Amniotic epithelial cell (primary cell): ENCODE measurements at regions not wholly inside any gene's neighbourhood (a gene's known extent, or its start where the extent isn't known, plus 50 kb on each side); places are given as distances from the start of the nearest gene placed in this dataset.

ENCODE experiments used
- DNase-seq: peaks from one replicate; pipeline ENCODE4 v3.0.0-alpha.2; 2010; ENCODE audit warnings: low read depth

GRCh38 chr18:72360634-72361033 is 183.5 kb downstream of the CBLN2 start:
- DNase-seq: no peak

- DNase-seq: no peak
Measured at GRCh38 chr18:72342933-72343332, 201.2 kb downstream of the CBLN2 start.

GRCh38 chr18:72339976-72340375 is 204.2 kb downstream of the CBLN2 start:
- no peak for DNase-seq

- DNase-seq: no peak
Measured at GRCh38 chr18:72336786-72337185, 207.4 kb downstream of the CBLN2 start.

- DNase-seq: no peak
Measured at GRCh38 chr18:72329533-72329932, 214.6 kb downstream of the CBLN2 start.

GRCh38 chr18:72325307-72325706 is 218.8 kb downstream of the CBLN2 start:
- no peak for DNase-seq

- no peak for DNase-seq
Measured at GRCh38 chr18:72324677-72325076, 219.5 kb downstream of the CBLN2 start.

- no peak for DNase-seq
Measured at GRCh38 chr18:72316497-72316896, 227.6 kb downstream of the CBLN2 start.

- no peak for DNase-seq
Measured at GRCh38 chr18:72283148-72283925, 260.8 kb downstream of the CBLN2 start.

- DNase-seq: no peak
Measured at GRCh38 chr18:72273025-72273424, 271.1 kb downstream of the CBLN2 start.

GRCh38 chr18:72261590-72261989 is 282.6 kb downstream of the CBLN2 start:
- no peak for DNase-seq

- no peak for DNase-seq
Measured at GRCh38 chr18:72246076-72246475, 298.1 kb downstream of the CBLN2 start.

- DNase-seq: no peak
Measured at GRCh38 chr18:72235422-72235821, 308.7 kb downstream of the CBLN2 start.

GRCh38 chr18:72233106-72233505 is 311.0 kb downstream of the CBLN2 start:
- no peak for DNase-seq

GRCh38 chr18:72232644-72233043 is 311.5 kb downstream of the CBLN2 start:
- no peak for DNase-seq

GRCh38 chr18:72225958-72226357 is 318.2 kb downstream of the CBLN2 start:
- DNase-seq: no peak

GRCh38 chr18:72223733-72224132 is 320.4 kb downstream of the CBLN2 start:
- DNase-seq: no peak

- DNase-seq: no peak
Measured at GRCh38 chr18:72208920-72209676, 335.0 kb downstream of the CBLN2 start.

GRCh38 chr18:72207280-72207679 is 336.9 kb downstream of the CBLN2 start:
- DNase-seq: no peak

- no peak for DNase-seq
Measured at GRCh38 chr18:72206814-72207213, 337.3 kb downstream of the CBLN2 start.

- no peak for DNase-seq
Measured at GRCh38 chr18:72201032-72201431, 343.1 kb downstream of the CBLN2 start.

- DNase-seq: no peak
Measured at GRCh38 chr18:72197591-72197990, 346.6 kb downstream of the CBLN2 start.

- no peak for DNase-seq
Measured at GRCh38 chr18:72194072-72194471, 350.1 kb downstream of the CBLN2 start.

GRCh38 chr18:72187956-72188355 is 356.2 kb downstream of the CBLN2 start:
- DNase-seq: no peak
